ENCODE measurements at regions not wholly inside any gene's neighbourhood (a gene's known extent, or its start where the extent isn't known, plus 50 kb on each side); places are given as distances from the start of the nearest gene placed in this dataset.

DNA sequence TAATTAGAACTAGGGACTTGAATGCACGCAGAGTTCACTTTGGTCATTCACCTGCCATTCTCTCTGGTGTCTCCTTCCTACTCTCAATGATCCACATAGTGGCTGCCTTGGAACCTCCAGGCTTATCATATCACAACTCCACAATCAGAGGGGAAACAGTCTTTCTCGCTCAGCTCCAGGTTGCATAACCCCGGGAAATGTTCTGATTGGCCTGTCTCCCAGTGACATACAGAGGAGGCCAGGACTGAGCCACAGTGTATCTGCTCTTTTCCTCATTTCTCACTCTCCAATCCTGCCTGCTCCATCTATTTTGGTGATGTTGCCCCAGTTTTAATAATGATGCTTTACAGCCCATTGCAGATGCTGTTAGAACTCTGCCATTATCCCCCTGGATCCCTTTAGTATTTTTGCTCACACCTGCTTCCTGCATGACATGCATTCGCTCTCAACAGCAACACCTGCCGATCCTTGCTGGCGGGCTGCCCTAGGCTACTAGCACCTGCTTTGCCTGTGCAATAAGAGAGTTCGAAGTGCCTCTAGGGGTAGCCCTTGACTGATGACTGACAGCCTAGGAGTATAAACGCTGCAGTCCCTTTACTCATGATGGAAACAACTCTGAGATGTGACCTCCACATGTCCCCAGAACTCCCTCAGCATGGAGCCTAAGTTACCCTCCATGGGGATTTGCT, 211.3 kb upstream of the RPS6KA3 start:
- TF ChIP-seq, protein P1, sequence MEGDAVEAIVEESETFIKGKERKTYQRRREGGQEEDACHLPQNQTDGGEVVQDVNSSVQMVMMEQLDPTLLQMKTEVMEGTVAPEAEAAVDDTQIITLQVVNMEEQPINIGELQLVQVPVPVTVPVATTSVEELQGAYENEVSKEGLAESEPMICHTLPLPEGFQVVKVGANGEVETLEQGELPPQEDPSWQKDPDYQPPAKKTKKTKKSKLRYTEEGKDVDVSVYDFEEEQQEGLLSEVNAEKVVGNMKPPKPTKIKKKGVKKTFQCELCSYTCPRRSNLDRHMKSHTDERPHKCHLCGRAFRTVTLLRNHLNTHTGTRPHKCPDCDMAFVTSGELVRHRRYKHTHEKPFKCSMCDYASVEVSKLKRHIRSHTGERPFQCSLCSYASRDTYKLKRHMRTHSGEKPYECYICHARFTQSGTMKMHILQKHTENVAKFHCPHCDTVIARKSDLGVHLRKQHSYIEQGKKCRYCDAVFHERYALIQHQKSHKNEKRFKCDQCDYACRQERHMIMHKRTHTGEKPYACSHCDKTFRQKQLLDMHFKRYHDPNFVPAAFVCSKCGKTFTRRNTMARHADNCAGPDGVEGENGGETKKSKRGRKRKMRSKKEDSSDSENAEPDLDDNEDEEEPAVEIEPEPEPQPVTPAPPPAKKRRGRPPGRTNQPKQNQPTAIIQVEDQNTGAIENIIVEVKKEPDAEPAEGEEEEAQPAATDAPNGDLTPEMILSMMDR (IDR thresholded peaks at IDR 0.05): no peak
- no peak for TF ChIP-seq POLR2A (IDR thresholded peaks at IDR 0.05)
